Body of pancreas (tissue), 4 donors: ENCODE measurements at regions not wholly inside any gene's neighbourhood (a gene's known extent, or its start where the extent isn't known, plus 50 kb on each side); places are given as distances from the start of the nearest gene placed in this dataset.
A peak's percentile ranks its signal among the peaks of the same experiment; 100 is the strongest.

Source experiments
- ATAC-seq: fragments of 150-250 bp; one replicate; pipeline ENCODE4 v1.9.1; 2016
- DNase-seq, 4 donors: peaks; one replicate each; pipeline ENCODE4 v3.0.0-alpha.2; 2019
- H3K27ac ChIP-seq, 4 donors: fragments of 200-600 bp; sonication (generic); 1 replicate in 3 of 4; 2 replicates in 1 of 4; pipeline versions ENCODE4 v1.5.1 to v1.6.1; 2016 to 2019; ENCODE audit warnings: mild to moderate bottlenecking in 1 of 4, mixed read lengths in 1 of 4, moderate library complexity in 1 of 4
- H3K27me3 ChIP-seq, 2 donors: fragments of 200-600 bp; sonication (generic); one replicate each; pipeline ENCODE4 v1.6.0; 2016; ENCODE audit warnings: mild to moderate bottlenecking in 1 of 2
- H3K36me3 ChIP-seq, 2 donors: fragments of 200-600 bp; sonication (generic); replicated peaks in 1 of 2; 2 replicates each; pipeline ENCODE4 v1.5.1; 2016; ENCODE audit warnings: low read depth in 2 of 2; ENCODE audit not compliant: insufficient read depth in 1 of 2
- H3K4me1 ChIP-seq: fragments of 200-600 bp; sonication (generic); one replicate; pipeline ENCODE4 v1.6.0; 2016
- H3K4me3 ChIP-seq, 2 donors: fragments of 200-600 bp; sonication (generic); 1 replicate in 1 of 2; 2 replicates in 1 of 2; pipeline ENCODE4 v1.5.1; 2016 to 2019
- H3K9me3 ChIP-seq, 3 donors: fragments of 200-600 bp; sonication (generic); 1 replicate in 2 of 3; 2 replicates in 1 of 3; pipeline ENCODE4 v1.5.1; 2016
- CTCF ChIP-seq, 7 experiments: fragments of 450-650 bp in 4 of 7; fragments of 200-600 bp in 3 of 7; sonication (generic) in 3 of 7; IDR thresholded peaks; one replicate each; pipeline ENCODE4 v1.5.1; 2016 to 2019; ENCODE audit warnings: antibody characterized with exemption in 7 of 7
- POLR2A ChIP-seq, 3 donors: fragments of 450-650 bp; IDR thresholded peaks; one replicate each; pipeline ENCODE4 v1.6.1; 2016; ENCODE audit warnings: antibody characterized with exemption in 3 of 3, mild to moderate bottlenecking in 2 of 3
- WGBS, 2 donors: methylation state at CpG; one replicate each; pipeline ENCODE4 v1.1.5; 2017; 5-methylcytosine and 5-hydroxymethylcytosine counted together
- intact Hi-C: fragments of 100-400 bp; cut with DNase I; formaldehyde crosslinking; loops from one replicate; pipeline ENCODE4 v1.15.1; 2023

GRCh38 chr2:105611333-105611637, 133.4 kb upstream of the NCK2 start:
- H3K27me3 ChIP-seq: no peaks in the 10 kb centered on the region
- ATAC-seq: no peak
- DNase-seq: no peak
- peak overlapping the region in 2 of 4 donors; percentile 55 to 74 for H3K27ac ChIP-seq
- 47 to 52% methylated on average over 2 of the region's 2 CpGs for WGBS, 2 donors
- TF ChIP-seq POLR2A (IDR thresholded peaks at IDR 0.05) (no peak), CTCF (IDR thresholded peaks at IDR 0.05) (no peak)
- H3K4me3 ChIP-seq: no peak overlapping the region
- intact Hi-C loops: no loop called here
- peaks cover 47% of the 10 kb centered on the region for H3K4me1 ChIP-seq
- no peaks in the 10 kb centered on the region for H3K9me3 ChIP-seq
- H3K36me3 ChIP-seq: no peaks in the 10 kb centered on the region

- TF ChIP-seq POLR2A (IDR thresholded peaks at IDR 0.05) (no peak), CTCF (IDR thresholded peaks at IDR 0.05) (no peak)
- Histone ChIP-seq H3K4me1 (peaks cover 46% of the 10 kb centered on the region), H3K27ac (peak overlapping the region in 2 of 4 donors; percentile 55 to 74), H3K9me3 (no peaks in the 10 kb centered on the region), H3K36me3 (no peaks in the 10 kb centered on the region), H3K27me3 (no peaks in the 10 kb centered on the region), H3K4me3 (no peak overlapping the region)
- ATAC-seq (peak; percentile 51), DNase-seq (peak in 1 of 4 donors; percentile 15)
- intact Hi-C loops: no loop called here
- 82 to 89% methylated on average over 15 to 16 of the region's 16 CpGs for WGBS, 2 donors
Observed at GRCh38 chr2:105610576-105611332, 134.0 kb upstream of the NCK2 start.

GRCh38 chr2:105609746-105610402, 134.8 kb upstream of the NCK2 start:
- TF ChIP-seq CTCF (IDR thresholded peaks at IDR 0.05) (no peak), POLR2A (IDR thresholded peaks at IDR 0.05) (no peak)
- peaks cover 41% of the 10 kb centered on the region for H3K4me1 ChIP-seq
- no peaks in the 10 kb centered on the region for H3K36me3 ChIP-seq
- no peaks in the 10 kb centered on the region for H3K9me3 ChIP-seq
- 85 to 87% methylated on average over 13 of the region's 13 CpGs for WGBS, 2 donors
- ATAC-seq: no peak
- no peak for DNase-seq
- no peak overlapping the region for H3K4me3 ChIP-seq
- no peaks in the 10 kb centered on the region for H3K27me3 ChIP-seq
- intact Hi-C loops: no loop called here
- no peak overlapping the region for H3K27ac ChIP-seq

GRCh38 chr2:105607920-105608504, 136.7 kb upstream of the NCK2 start:
- no peaks in the 10 kb centered on the region for H3K9me3 ChIP-seq
- H3K27me3 ChIP-seq: no peaks in the 10 kb centered on the region
- 26 to 29% methylated on average over 4 of the region's 4 CpGs for WGBS, 2 donors
- no peak for ATAC-seq
- no peaks in the 10 kb centered on the region for H3K36me3 ChIP-seq
- intact Hi-C loops: no loop called here
- H3K4me3 ChIP-seq: no peak overlapping the region
- H3K4me1 ChIP-seq: peaks cover 32% of the 10 kb centered on the region
- TF ChIP-seq POLR2A (IDR thresholded peaks at IDR 0.05) (no peak), CTCF (IDR thresholded peaks at IDR 0.05) (no peak)
- DNase-seq: peak in 2 of 4 donors; percentile 26 to 36
- H3K27ac ChIP-seq: no peak overlapping the region
